ENCODE measurements at regions not wholly inside any gene's neighbourhood (a gene's known extent, or its start where the extent isn't known, plus 50 kb on each side); places are given as distances from the start of the nearest gene placed in this dataset.

GRCh38 chr16:50858877-50859627, 117.2 kb downstream of the CYLD start:
- Histone ChIP-seq H3K4me2 (ENCODE audit: low read length) (no peak overlapping the region), H3K9ac (ENCODE audit: low read length) (no peak overlapping the region), H3K79me2 (ENCODE audit: low read length) (no peaks in the 10 kb centered on the region), H3K4me1 (ENCODE audit: low read length) (no peaks in the 10 kb centered on the region), H2AFZ (ENCODE audit: low read depth, low read length) (no peak overlapping the region), H3K9me3 (ENCODE audit: insufficient read depth, low read length) (no peaks in the 10 kb centered on the region), H4K20me1 (ENCODE audit: insufficient read depth, low read length) (no peaks in the 10 kb centered on the region), H3K27ac (ENCODE audit: low read length) (no peak overlapping the region), H3K4me3 (ENCODE audit: low read length) (no peak overlapping the region), H3K36me3 (replicated peaks; ENCODE audit: low read depth, low read length) (no peaks in the 10 kb centered on the region), H3K27me3 (ENCODE audit: low read depth, low read length) (peaks cover 4% of the 10 kb centered on the region; the same call in 1 of the 2 replicates)
- TF ChIP-seq, protein P1, sequence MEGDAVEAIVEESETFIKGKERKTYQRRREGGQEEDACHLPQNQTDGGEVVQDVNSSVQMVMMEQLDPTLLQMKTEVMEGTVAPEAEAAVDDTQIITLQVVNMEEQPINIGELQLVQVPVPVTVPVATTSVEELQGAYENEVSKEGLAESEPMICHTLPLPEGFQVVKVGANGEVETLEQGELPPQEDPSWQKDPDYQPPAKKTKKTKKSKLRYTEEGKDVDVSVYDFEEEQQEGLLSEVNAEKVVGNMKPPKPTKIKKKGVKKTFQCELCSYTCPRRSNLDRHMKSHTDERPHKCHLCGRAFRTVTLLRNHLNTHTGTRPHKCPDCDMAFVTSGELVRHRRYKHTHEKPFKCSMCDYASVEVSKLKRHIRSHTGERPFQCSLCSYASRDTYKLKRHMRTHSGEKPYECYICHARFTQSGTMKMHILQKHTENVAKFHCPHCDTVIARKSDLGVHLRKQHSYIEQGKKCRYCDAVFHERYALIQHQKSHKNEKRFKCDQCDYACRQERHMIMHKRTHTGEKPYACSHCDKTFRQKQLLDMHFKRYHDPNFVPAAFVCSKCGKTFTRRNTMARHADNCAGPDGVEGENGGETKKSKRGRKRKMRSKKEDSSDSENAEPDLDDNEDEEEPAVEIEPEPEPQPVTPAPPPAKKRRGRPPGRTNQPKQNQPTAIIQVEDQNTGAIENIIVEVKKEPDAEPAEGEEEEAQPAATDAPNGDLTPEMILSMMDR (IDR thresholded peaks at IDR 0.05; ENCODE audit: low read depth, low read length): no peak
- TF ChIP-seq EZH2phosphoT487 (IDR thresholded peaks at IDR 0.05; ENCODE audit: low read depth): no peak

DNA sequence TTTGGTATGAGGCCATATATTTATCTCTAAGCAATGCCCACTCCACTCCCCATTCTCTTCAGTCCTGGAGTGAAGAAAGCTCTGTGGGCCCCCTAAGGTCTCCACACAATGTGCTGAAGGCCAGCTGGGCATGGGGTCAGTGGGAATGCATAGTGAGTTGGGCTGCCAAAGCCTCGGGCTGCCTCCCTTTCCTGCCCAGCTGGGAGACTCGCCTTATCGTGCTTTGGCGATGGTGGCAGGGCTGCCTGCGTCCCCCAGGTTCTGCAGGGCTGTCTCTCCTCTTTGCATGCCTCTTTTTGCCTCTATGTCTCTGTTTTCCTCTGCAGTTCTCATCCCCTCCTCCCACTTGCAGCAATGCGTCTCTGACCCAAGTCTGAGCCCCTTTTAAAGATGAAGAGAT, 116.5 kb downstream of the CYLD start:
- Histone ChIP-seq H3K9ac (ENCODE audit: low read length) (no peak overlapping the region), H4K20me1 (ENCODE audit: insufficient read depth, low read length) (no peaks in the 10 kb centered on the region), H3K36me3 (replicated peaks; ENCODE audit: low read depth, low read length) (no peaks in the 10 kb centered on the region), H3K9me3 (ENCODE audit: insufficient read depth, low read length) (no peaks in the 10 kb centered on the region), H3K27ac (ENCODE audit: low read length) (no peak overlapping the region), H3K27me3 (ENCODE audit: low read depth, low read length) (peaks cover 4% of the 10 kb centered on the region; the same call in 1 of the 2 replicates), H2AFZ (ENCODE audit: low read depth, low read length) (no peak overlapping the region), H3K4me3 (ENCODE audit: low read length) (no peak overlapping the region), H3K4me2 (ENCODE audit: low read length) (no peak overlapping the region), H3K4me1 (ENCODE audit: low read length) (no peaks in the 10 kb centered on the region), H3K79me2 (ENCODE audit: low read length) (no peaks in the 10 kb centered on the region)
- TF ChIP-seq, protein P1 (IDR thresholded peaks at IDR 0.05; ENCODE audit: low read depth, low read length): no peak
- no peak for TF ChIP-seq EZH2phosphoT487 (IDR thresholded peaks at IDR 0.05; ENCODE audit: low read depth)

- Histone ChIP-seq H3K9ac (ENCODE audit: low read length) (no peak overlapping the region), H3K4me3 (ENCODE audit: low read length) (no peak overlapping the region), H3K36me3 (replicated peaks; ENCODE audit: low read depth, low read length) (no peaks in the 10 kb centered on the region), H3K4me1 (ENCODE audit: low read length) (no peaks in the 10 kb centered on the region), H2AFZ (ENCODE audit: low read depth, low read length) (no peak overlapping the region), H4K20me1 (ENCODE audit: insufficient read depth, low read length) (no peaks in the 10 kb centered on the region), H3K9me3 (ENCODE audit: insufficient read depth, low read length) (no peaks in the 10 kb centered on the region), H3K4me2 (ENCODE audit: low read length) (no peak overlapping the region), H3K27ac (ENCODE audit: low read length) (no peak overlapping the region), H3K27me3 (ENCODE audit: low read depth, low read length) (peaks cover 4% of the 10 kb centered on the region; the same call in 1 of the 2 replicates), H3K79me2 (ENCODE audit: low read length) (no peaks in the 10 kb centered on the region)
- TF ChIP-seq, protein P1 (IDR thresholded peaks at IDR 0.05; ENCODE audit: low read depth, low read length): no peak
- TF ChIP-seq EZH2phosphoT487 (IDR thresholded peaks at IDR 0.05; ENCODE audit: low read depth): no peak
Observed at GRCh38 chr16:50857881-50858280, 116.0 kb downstream of the CYLD start.

DNA sequence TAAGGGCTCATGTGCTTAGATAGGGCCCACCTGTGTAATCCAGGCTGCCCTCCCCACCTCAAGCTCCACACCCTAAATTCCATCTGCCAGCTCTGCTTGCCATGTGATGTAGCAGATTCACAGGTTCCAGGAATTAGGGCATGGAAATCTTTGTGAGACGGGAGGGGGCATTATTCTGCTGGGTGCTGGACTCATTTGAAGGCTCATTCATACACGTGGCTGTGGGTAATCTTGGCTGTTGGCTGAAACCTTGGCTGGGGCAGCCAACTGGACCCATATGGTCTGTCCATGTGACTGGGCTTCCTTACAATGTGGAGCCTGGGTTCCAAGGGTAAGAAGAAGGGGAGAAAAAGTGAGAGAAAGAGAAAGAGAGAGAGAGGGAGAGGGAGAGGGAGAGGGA, 115.1 kb downstream of the CYLD start:
- H3K9ac ChIP-seq (ENCODE audit: low read length): no peak overlapping the region
- no peaks in the 10 kb centered on the region for H3K79me2 ChIP-seq (ENCODE audit: low read length)
- no peak for TF ChIP-seq EZH2phosphoT487 (IDR thresholded peaks at IDR 0.05; ENCODE audit: low read depth)
- TF ChIP-seq, protein P1 (IDR thresholded peaks at IDR 0.05; ENCODE audit: low read depth, low read length): no peak
- no peaks in the 10 kb centered on the region for H3K4me1 ChIP-seq (ENCODE audit: low read length)
- no peak overlapping the region for H3K27ac ChIP-seq (ENCODE audit: low read length)
- no peaks in the 10 kb centered on the region for H3K36me3 ChIP-seq (replicated peaks; ENCODE audit: low read depth, low read length)
- peaks cover 4% of the 10 kb centered on the region; the same call in 1 of the 2 replicates for H3K27me3 ChIP-seq (ENCODE audit: low read depth, low read length)
- no peak overlapping the region for H2AFZ ChIP-seq (ENCODE audit: low read depth, low read length)
- no peaks in the 10 kb centered on the region for H3K9me3 ChIP-seq (ENCODE audit: insufficient read depth, low read length)
- no peaks in the 10 kb centered on the region for H4K20me1 ChIP-seq (ENCODE audit: insufficient read depth, low read length)
- H3K4me3 ChIP-seq (ENCODE audit: low read length): no peak overlapping the region
- no peak overlapping the region for H3K4me2 ChIP-seq (ENCODE audit: low read length)
